ENCODE measurements at regions not wholly inside any gene's neighbourhood (a gene's known extent, or its start where the extent isn't known, plus 50 kb on each side); places are given as distances from the start of the nearest gene placed in this dataset.
"Not testable (repeated sequence)": the region's sequence is repeated elsewhere in the genome, so short reads cannot be mapped to it uniquely, and the experiment has no call there.

DNA sequence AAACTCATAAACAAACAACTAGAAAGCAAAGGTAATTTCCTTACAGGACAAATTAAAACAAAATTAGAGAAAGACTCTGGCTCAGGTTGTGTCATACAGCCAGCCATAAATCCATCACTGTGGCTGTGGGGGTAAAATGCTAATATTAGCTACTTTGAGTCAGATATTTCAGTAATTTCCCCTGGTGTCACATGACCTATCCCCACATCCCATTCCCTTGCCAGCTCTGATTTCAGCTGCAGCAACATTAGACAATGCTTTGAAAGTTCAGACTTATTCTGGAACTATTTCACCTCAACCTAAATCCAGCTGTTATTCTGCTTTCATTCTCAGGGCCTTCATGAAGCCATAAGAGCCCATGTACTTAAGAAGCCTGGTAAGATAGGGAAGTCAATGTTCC lies 55.3 kb downstream of the RPL10L start:
- DNase-seq = peak; percentile 55

DNA sequence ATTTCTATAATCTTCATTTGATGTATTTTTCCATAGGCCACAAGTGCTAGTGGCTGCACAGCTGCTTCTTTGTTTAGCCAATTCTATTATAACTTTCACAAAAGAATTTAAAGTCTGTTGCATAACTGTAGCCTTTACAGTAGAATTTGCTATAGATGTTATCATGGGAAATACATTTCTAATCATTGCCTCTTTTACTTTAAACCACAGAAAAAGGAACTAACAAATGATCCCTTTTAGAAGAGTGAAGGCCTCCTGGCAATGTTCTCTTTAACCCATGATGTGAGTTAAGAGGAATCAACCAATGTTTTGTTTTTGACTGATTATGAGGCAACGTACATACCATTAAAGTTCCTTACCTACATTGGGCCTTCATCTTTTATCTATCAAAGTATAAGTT lies 68.8 kb downstream of the RPL10L start:
- DNase-seq = peak; percentile 80

DNA sequence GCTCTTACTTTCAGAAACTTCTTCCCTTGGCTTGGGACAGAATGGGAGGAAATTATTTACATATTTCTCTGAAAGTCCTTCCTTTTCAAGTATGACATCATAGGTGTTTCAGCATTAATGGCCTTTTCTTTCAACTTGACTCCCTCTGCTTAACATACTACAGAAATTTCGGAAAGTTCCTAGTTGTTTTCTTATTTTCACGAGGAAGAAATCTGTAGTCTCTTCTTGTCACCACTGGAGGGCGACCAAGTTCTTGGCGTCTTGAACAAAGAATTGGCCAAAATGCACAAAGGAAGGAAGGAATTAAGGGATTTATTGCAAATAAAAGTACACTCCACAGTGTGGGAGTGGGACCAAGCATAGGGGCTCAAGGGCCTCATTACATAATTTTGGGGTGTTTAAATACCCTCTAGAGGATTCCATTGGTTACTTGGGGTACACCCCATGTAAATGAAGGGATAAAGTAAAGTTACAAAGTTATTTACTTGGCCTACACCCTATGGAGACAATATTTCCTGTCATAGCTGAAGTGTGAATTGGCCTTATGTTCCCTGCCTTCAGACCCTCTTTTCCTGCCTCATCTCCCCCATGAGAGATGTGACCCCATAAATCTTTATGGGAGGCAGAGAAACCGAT lies 70.4 kb downstream of the RPL10L start:
- DNase-seq = peak; percentile 66

DNA sequence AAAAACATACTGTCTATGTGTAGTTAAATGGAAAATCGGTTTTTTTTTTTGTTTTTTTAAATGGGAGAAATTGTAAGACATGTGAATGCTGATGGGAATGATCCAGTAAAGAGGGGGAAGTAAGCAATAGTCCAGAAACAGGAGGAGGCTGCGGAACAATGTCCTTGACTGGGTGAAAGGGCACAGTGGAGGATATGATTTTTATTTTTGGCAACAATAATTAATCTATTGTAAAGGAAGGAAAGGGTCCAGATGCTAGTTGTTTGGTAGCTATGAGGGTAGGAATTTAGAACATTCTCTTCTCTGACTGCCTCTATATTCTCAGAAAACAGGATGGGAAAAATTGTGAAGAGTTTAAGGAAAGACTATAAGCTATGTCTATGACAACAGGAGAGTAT lies 76.6 kb downstream of the RPL10L start:
- DNase-seq = no peak

GRCh38 chr14:46574221-46574977 lies 77.2 kb downstream of the RPL10L start:
- DNase-seq = peak; percentile 88

GRCh38 chr14:46573498-46573897 lies 78.1 kb downstream of the RPL10L start:
- DNase-seq = no peak

- DNase-seq = peak; percentile 5
Observed at GRCh38 chr14:46571970-46572369, 79.6 kb downstream of the RPL10L start.

DNA sequence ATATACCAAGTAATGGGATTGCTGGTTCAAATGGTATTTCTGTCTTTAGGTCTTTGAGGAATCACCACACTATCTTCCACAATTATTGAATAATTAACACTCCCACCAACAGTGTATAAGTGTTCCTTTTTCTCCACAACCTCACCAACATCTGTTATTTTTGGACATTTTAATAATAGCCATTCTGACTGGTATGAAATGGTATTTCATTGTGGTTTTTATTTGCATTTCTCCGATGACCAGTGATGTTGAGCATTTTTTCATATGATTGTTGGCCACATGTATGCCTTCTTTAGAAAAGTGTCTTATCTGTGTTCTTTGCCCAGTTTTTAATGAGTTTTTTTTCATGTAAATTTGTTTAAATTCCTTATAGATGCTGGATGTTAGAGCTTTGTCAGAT lies 83.4 kb downstream of the RPL10L start:
- DNase-seq = not testable (repeated sequence)

- no peak for DNase-seq
Observed at GRCh38 chr14:46550836-46551235, 100.7 kb downstream of the RPL10L start.

GRCh38 chr14:46540986-46541385 lies 110.6 kb downstream of the RPL10L start:
- DNase-seq = no peak

DNA sequence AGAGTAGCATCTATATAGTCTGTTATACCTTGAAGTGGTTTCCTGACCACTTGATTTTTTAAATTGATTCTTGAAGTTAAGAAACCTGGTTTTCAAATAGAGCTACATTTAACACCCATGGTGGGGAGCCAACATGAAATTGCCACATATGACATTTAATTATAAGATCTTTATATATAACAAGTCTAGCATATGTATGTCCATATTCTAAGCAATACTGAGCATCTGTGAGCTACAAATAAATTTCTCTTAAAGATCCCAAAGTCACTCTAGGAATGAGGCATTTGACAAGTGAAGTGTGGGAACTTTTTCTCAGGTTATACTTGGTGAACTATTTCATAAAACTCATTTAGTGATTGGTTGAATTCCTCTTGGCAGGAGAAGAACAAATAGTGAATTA lies 132.5 kb downstream of the RPL10L start:
- DNase-seq = no peak

DNA sequence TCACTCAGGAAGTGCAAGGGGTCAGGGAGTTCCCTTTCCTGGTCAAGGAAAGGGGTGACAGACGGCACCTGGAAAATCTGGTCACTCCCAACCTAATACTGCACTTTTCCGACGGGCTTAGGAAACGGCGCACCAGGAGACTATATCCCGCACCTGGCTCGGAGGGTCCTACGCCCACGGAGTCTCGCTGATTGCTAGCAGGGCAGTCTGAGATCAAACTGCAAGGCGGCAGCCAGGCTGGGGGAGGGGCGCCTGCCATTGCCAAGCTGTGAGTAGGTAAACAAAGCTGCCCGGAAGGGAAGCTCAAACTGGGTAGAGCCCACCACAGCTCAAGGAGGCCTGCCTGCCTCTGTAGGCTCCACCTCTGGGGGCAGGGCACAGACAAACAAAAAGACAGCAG lies 142.8 kb downstream of the RPL10L start:
- DNase-seq = not testable (repeated sequence)

GRCh38 chr14:46499521-46499920 lies 152.1 kb downstream of the RPL10L start:
- DNase-seq = no peak

DNA sequence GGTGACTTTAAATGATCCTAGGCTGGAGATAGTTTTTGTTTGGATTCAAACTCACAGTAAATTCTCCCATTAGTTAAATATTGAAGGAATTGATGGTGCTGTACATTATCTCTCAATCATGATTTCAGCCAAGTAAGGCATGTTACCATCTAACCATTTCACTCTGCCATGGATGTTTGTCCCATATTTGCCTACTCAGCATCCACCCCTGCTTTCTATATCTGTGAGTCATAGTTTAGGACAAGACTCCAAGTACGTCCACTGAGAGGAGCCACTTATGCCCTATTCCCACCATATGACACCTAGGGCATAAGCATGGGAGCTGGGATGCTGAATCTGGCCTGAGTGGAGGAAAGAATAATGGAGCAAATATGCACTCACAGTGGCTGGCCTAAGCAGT lies 155.2 kb downstream of the RPL10L start:
- no peak for DNase-seq

DNA sequence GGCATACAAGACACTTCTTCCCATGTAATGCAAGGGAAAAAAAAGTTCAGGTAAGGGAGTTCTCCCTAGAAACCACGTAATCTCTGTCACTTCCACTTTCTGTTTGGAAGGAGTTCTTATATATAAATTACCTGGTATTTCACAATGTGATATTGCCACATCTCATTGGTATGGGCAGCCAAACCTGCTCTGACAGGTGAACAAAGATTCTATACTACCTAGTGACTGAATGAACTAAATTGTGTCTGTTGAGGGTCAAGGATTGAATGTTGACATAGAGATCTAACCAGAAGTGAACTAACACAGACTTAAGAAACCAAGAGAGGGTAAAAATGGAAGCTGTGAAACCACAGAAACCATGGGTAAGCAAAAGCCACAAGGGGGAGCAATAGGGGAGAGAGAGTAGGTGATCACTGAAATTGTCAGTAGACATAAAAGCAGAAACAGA lies 161.3 kb downstream of the RPL10L start:
- peak; percentile 75 for DNase-seq

DNA sequence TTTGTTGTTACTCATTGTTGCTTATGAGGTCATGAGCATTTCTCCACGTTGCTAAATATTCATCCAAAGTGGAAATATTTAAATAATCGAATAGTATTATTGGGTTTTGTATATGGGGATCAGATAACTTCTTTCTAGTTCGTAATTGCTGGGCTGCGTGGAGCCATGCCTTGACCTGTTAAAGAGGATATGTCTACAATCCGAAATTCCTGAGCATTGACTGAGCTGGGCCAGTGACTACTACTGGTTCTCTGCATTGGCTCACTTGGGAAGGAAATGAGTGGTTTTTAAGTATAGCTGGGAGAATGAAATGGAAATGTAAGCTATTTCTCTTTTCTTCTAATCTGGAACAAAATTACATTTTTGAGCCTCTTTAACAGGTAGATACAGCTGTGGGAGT lies 163.2 kb downstream of the RPL10L start:
- DNase-seq = no peak

DNA sequence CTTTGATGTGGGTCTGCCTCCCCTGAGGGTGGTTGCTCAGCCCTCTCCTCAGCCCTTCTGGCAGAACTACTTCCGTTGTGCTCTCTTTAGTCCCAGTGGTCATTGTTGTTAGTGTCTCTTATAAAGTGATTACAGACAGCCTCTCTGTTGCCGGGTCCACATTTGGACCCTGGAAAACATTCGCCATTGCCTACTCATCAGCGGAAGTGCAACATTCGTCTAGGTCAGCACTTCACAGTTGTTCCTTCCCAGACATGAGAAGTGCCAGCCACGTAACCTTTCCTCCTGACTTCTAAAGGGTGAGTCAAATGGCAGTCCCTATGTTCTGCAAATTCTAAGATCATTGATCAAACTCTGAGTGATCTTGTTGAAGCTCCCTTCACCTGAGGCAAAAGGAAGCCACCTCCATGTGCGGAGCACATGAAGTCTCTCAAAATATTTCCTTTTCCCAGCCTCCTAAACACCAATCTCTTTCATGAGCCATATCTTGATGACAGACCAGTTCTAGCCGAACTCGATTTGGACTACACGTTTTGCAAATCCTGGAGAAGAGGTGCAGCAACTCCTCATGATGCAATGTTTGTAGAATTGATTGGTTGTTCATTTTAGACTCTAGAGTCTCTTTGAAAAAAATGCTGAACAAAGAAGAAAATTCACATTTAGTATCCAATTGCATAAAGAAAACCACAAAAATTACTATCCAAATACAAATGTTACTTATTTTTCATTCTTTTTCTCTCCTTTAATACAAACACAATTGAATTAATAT lies 163.8 kb downstream of the RPL10L start:
- DNase-seq = no peak

DNA sequence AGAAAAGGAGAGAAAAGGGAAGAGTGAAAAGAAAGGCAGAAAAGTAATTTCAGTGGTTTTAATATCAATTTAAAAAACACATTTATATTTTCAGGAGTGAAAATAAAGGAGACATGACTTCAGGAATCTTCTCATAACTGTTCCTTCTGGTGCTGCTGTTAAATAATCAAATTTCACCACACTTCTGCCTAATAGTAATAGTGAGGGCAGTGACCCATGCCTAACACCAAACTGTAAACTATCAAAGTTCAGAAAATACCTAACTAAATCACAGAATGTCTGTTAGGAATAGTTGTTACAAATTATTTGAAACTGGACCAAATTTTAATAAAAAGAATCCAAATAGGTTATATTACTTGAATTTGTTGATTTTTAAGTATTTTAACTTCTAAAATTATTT lies 169.4 kb downstream of the RPL10L start:
- no peak for DNase-seq

GRCh38 chr14:46480817-46481216 lies 170.8 kb downstream of the RPL10L start:
- no peak for DNase-seq

DNA sequence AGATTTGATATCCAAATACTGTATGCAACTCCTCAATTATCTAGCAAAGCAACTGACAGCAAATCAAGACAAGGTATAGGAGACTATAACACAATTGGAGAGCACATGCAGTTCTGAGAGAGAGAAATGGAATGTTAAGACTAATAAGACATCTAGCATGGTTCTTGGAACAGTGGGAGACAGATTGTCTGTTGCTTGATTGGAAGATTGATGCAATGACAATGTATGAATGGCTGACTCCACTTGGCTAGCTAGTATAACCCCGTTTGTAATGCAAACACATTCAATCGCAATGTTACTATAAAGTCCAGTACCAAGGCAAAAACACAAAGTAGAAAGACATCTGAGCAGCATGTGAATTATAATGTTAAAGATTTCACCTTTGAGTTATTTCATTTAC lies 179.3 kb downstream of the RPL10L start:
- no peak for DNase-seq

DNA sequence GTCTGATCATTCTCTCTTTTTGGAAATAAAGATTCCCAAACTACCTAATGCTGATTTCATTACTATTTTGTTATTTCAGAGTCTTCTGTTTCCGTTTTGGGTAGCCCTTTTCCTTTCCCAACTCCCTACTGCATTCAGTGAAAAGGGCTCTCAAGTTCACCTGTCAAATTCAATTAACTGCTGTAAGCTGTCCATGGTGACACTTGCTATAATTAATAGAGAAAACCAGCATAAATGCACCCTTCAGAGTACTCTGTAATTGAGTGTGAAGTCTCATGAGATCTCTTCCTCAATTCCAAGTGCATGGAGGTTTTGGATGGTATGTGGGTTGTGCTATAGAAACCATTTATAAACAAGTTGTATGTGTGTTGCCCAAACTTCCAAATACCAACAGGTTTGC lies 187.2 kb downstream of the RPL10L start:
- DNase-seq = no peak

GRCh38 chr14:46451800-46452199 lies 199.8 kb downstream of the RPL10L start:
- DNase-seq = no peak

DNA sequence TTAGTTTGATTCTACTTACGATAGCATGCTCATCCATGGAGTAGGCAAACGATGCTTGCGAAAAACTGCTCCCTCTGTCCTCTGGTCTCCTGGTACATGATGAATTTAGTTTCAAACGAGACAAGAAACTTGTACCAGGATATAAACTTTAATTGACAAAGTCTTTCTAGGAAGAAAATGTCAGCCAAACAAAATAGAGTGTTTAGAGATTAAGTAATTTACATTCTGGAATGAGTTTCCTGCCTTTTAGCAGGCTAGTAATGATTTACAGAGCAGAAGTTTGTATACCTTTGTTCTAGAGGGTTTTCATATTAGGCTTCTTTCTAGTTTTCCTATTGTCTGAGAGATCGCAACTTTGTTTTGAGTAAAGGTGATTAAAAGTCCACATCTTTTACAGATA lies 206.9 kb downstream of the RPL10L start:
- no peak for DNase-seq

DNA sequence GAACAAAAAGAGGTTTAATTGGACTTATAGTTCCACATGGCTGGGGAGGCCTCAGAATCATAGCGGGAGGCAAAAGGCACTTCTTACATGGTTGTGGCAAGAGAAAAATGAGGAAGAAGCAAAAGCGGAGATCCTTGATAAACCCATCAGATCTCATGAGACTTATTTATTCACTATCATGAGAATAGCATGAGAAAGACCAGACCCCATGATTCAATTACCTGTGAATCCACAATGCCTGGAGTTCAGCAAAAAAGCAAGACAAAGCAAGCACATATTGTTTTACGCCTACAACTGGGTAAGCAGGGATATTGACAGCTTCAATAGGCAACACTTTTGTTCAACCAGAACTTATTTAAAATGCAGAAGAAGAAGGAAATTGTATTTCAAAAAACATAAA lies 218.2 kb downstream of the RPL10L start:
- no peak for DNase-seq

All from MV-4-11 (cell line).